Caco-2 (cell line): ENCODE measurements at regions not wholly inside any gene's neighbourhood (a gene's known extent, or its start where the extent isn't known, plus 50 kb on each side); places are given as distances from the start of the nearest gene placed in this dataset.
A peak's percentile ranks its signal among the peaks of the same experiment; 100 is the strongest.

Experiments used
- BruUV-seq: library from RNA; stranded (reverse); fragments of 400-500 nt; replicated peaks from 2 replicates; lab custom pipeline; 2021; lab: Mats Ljungman, UMichigan
- CTCF ChIA-PET: fragments of 300-600 bp; sonication (Branson Sonifier 250); formaldehyde crosslinking; loops from one replicate; lab custom pipeline; 2022; ENCODE audit warnings: antibody characterized with exemption; lab: Charles Lee
- POLR2A ChIA-PET: fragments of 300-600 bp; sonication (Branson Sonifier 250); formaldehyde crosslinking; loops from one replicate; lab custom pipeline; 2022; ENCODE audit warnings: antibody characterized with exemption; lab: Charles Lee
- DNase-seq, 2 experiments: peaks; one replicate each; pipeline versions ENCODE4 v3.0.0 to v3.0.0-alpha.2; 2020 to 2022
- H3K27me3 ChIP-seq: replicated peaks from 2 replicates; pipeline ENCODE4 v1.6.0; 2011; ENCODE audit warnings: low read length; ENCODE audit not compliant: control insufficient read depth, insufficient read depth
- H3K36me3 ChIP-seq: 2 replicates; pipeline ENCODE4 v1.5.1; 2011; ENCODE audit warnings: low read length; ENCODE audit not compliant: control insufficient read depth, insufficient read depth
- H3K4me1 ChIP-seq: fragments of 250-450 bp; sonication (Bioruptor Pico); 2 replicates; pipeline ENCODE4 v1.5.1; 2020; ENCODE audit warnings: mild to moderate bottlenecking
- H3K4me3 ChIP-seq: 2 replicates; pipeline ENCODE4 v1.5.1; 2011; ENCODE audit warnings: low read depth, mild to moderate bottlenecking, control low read depth, low read length
- H3K9me3 ChIP-seq: fragments of 250-450 bp; sonication (Bioruptor Pico); 2 replicates; pipeline ENCODE4 v1.5.1; 2020; ENCODE audit warnings: mild to moderate bottlenecking, moderate library complexity
- H3K27ac Mint-ChIP-seq: one replicate; pipeline ENCODE4 v1.8.0; 2022; ENCODE audit warnings: mixed read lengths; ENCODE audit not compliant: unreplicated experiment
- H3K27me3 Mint-ChIP-seq: one replicate; pipeline ENCODE4 v1.8.0; 2022; ENCODE audit warnings: mixed read lengths; ENCODE audit not compliant: insufficient read depth, unreplicated experiment
- H3K36me3 Mint-ChIP-seq: one replicate; pipeline ENCODE4 v1.8.0; 2022; ENCODE audit warnings: mild to moderate bottlenecking, mixed read lengths; ENCODE audit not compliant: insufficient read depth, unreplicated experiment
- H3K4me1 Mint-ChIP-seq: one replicate; pipeline ENCODE4 v1.8.0; 2022; ENCODE audit warnings: low read depth, mixed read lengths; ENCODE audit not compliant: unreplicated experiment
- H3K4me3 Mint-ChIP-seq: one replicate; pipeline ENCODE4 v1.8.0; 2022; ENCODE audit warnings: mild to moderate bottlenecking, moderate library complexity, mixed read lengths; ENCODE audit not compliant: unreplicated experiment
- H3K9me3 Mint-ChIP-seq: one replicate; pipeline ENCODE4 v1.8.0; 2022; ENCODE audit warnings: mixed read lengths; ENCODE audit not compliant: unreplicated experiment
- intact Hi-C: fragments of 100-400 bp; cut with micrococcal nuclease; formaldehyde crosslinking; loops from one replicate; pipeline ENCODE4 v1.10.0; 2022; ENCODE audit not compliant: unreplicated experiment
- TF ChIP-seq, protein P1 (sequence below), 2 experiments: fragments of 200-600 bp in 1 of 2; IDR thresholded peaks; 1 replicate in 1 of 2; 2 replicates in 1 of 2; pipeline versions ENCODE4 v1.5.1 to v1.8.0; 2011 to 2022; ENCODE audit warnings: antibody characterized with exemption in 1 of 2, control low read depth in 1 of 2, inconsistent platforms in 1 of 2, low read depth in 1 of 2, low read length in 1 of 2, mild to moderate bottlenecking in 1 of 2, moderate library complexity in 1 of 2; ENCODE audit not compliant: insufficient read depth in 1 of 2, severe bottlenecking in 1 of 2, unreplicated experiment in 1 of 2

DNA sequence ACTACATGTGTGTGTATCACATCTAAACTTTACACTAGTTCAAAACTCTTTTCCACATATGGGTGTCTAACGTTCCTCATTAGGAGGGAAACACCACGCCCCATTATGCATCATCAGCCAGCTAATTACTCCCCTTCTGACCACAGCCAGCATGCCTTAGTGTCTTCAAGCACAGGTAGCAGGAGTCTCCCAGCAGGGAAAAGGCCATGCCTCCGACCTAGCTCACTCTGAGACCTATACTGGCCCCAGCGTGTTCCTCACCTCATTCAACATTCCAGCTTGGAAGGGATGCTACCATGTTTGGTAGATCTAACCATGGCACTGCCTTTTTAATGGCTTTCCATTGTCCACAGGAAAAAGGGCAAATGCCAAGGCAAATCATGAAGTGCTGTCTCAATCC lies 66.1 kb upstream of the PRB2 start:
- DNase-seq: no peak
- Mint-ChIP-seq H3K4me3 (no peak overlapping the region), H3K27ac (no peak overlapping the region), H3K9me3 (no peaks in the 10 kb centered on the region), H3K27me3 (peaks cover 12% of the 10 kb centered on the region), H3K36me3 (no peaks in the 10 kb centered on the region), H3K4me1 (peaks cover 6% of the 10 kb centered on the region)
- H3K4me1 ChIP-seq: no peaks in the 10 kb centered on the region
- no peaks in the 10 kb centered on the region for H3K9me3 ChIP-seq
- H3K27me3 ChIP-seq: no peaks in the 10 kb centered on the region
- ChIA-PET POLR2A (no interaction called here), CTCF (no interaction called here)
- intact Hi-C loops: no loop called here
- no peak overlapping the region for H3K4me3 ChIP-seq
- no TSS peak for BruUV-seq
- no peaks in the 10 kb centered on the region for H3K36me3 ChIP-seq
- TF ChIP-seq, protein P1, sequence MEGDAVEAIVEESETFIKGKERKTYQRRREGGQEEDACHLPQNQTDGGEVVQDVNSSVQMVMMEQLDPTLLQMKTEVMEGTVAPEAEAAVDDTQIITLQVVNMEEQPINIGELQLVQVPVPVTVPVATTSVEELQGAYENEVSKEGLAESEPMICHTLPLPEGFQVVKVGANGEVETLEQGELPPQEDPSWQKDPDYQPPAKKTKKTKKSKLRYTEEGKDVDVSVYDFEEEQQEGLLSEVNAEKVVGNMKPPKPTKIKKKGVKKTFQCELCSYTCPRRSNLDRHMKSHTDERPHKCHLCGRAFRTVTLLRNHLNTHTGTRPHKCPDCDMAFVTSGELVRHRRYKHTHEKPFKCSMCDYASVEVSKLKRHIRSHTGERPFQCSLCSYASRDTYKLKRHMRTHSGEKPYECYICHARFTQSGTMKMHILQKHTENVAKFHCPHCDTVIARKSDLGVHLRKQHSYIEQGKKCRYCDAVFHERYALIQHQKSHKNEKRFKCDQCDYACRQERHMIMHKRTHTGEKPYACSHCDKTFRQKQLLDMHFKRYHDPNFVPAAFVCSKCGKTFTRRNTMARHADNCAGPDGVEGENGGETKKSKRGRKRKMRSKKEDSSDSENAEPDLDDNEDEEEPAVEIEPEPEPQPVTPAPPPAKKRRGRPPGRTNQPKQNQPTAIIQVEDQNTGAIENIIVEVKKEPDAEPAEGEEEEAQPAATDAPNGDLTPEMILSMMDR (IDR thresholded peaks at IDR 0.05; ENCODE audit: insufficient read depth in 1 of 2, low read depth in 1 of 2, low read length in 1 of 2, severe bottlenecking in 1 of 2, unreplicated experiment in 1 of 2): no peak

DNA sequence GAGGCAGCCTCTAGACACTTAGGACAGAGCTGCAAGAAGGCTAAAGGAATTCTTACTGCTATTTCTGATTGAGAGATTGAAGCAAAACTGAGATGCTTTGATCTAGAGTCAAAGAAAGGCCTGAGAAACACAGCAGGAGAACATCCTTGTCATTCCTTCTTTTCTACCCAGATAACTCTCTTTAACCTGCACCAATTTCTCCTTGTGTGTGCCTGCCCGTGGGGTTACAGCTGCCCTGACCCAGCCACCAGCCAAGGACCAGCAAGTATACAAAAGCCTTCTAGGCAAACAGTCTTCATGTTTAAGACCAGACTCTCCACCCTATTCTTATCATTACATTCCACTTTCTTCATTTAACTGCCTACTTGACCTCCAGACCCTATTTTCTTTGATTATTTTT lies 81.7 kb upstream of the PRB2 start:
- Mint-ChIP-seq H3K36me3 (no peaks in the 10 kb centered on the region), H3K4me3 (no peak overlapping the region), H3K4me1 (peaks cover 14% of the 10 kb centered on the region), H3K9me3 (peaks cover 41% of the 10 kb centered on the region), H3K27ac (no peak overlapping the region), H3K27me3 (peaks cover 11% of the 10 kb centered on the region)
- Histone ChIP-seq H3K4me3 (no peak overlapping the region), H3K27me3 (no peaks in the 10 kb centered on the region; the same call in 1 of the 2 replicates), H3K9me3 (peaks cover 4% of the 10 kb centered on the region; the same call in 1 of the 2 replicates), H3K4me1 (peaks cover 13% of the 10 kb centered on the region; the same call in 1 of the 2 replicates), H3K36me3 (no peaks in the 10 kb centered on the region)
- TF ChIP-seq, protein P1 (IDR thresholded peaks at IDR 0.05; ENCODE audit: insufficient read depth in 1 of 2, low read depth in 1 of 2, low read length in 1 of 2, severe bottlenecking in 1 of 2, unreplicated experiment in 1 of 2): no peak
- intact Hi-C loops: no loop called here
- no TSS peak for BruUV-seq
- POLR2A ChIA-PET: no interaction called here
- DNase-seq: peak; percentile 47 to 72
- CTCF ChIA-PET: no interaction called here

GRCh38 chr12:11482955-11483354 lies 87.6 kb upstream of the PRB2 start:
- no TSS peak for BruUV-seq

More at GRCh38 chr12:11482955-11483354, 87.6 kb upstream of the PRB2 start:
- intact Hi-C loops: no loop called here
- POLR2A ChIA-PET: no interaction called here
- H3K4me3 Mint-ChIP-seq: no peak overlapping the region
- H3K9me3 ChIP-seq: peaks cover 4% of the 10 kb centered on the region; the same call in 1 of the 2 replicates
- CTCF ChIA-PET: no interaction called here
- TF ChIP-seq, protein P1 (IDR thresholded peaks at IDR 0.05; ENCODE audit: insufficient read depth in 1 of 2, low read depth in 1 of 2, low read length in 1 of 2, severe bottlenecking in 1 of 2, unreplicated experiment in 1 of 2): no peak
- peaks cover 16% of the 10 kb centered on the region for H3K9me3 Mint-ChIP-seq
- no peak overlapping the region for H3K4me3 ChIP-seq
- H3K36me3 ChIP-seq: no peaks in the 10 kb centered on the region
- H3K4me1 Mint-ChIP-seq: no peaks in the 10 kb centered on the region
- no peaks in the 10 kb centered on the region for H3K4me1 ChIP-seq
- H3K27me3 Mint-ChIP-seq: peaks cover 12% of the 10 kb centered on the region
- DNase-seq: no peak
- no peaks in the 10 kb centered on the region; the same call in 1 of the 2 replicates for H3K27me3 ChIP-seq
- no peak overlapping the region for H3K27ac Mint-ChIP-seq
- H3K36me3 Mint-ChIP-seq: no peaks in the 10 kb centered on the region
